ENCODE measurements at regions not wholly inside any gene's neighbourhood (a gene's known extent, or its start where the extent isn't known, plus 50 kb on each side); places are given as distances from the start of the nearest gene placed in this dataset.

- Histone ChIP-seq H3K79me2 (ENCODE audit: control insufficient read depth, insufficient read depth, low read length) (no peaks in the 10 kb centered on the region), H3K27ac (ENCODE audit: control insufficient read depth, insufficient read depth) (no peak overlapping the region), H3K9ac (ENCODE audit: control insufficient read depth, insufficient read depth, low read length) (no peak overlapping the region), H3K4me2 (ENCODE audit: control insufficient read depth, insufficient read depth) (no peak overlapping the region), H3K4me1 (ENCODE audit: control insufficient read depth, insufficient read depth, low read length) (no peaks in the 10 kb centered on the region), H4K20me1 (ENCODE audit: control insufficient read depth, insufficient read depth) (no peaks in the 10 kb centered on the region), H3K4me3 (no peak overlapping the region), H3K9me3 (replicated peaks; ENCODE audit: control insufficient read depth, insufficient read depth, low read length) (no peaks in the 10 kb centered on the region), H3K36me3 (ENCODE audit: control insufficient read depth in 2 of 2, insufficient read depth in 2 of 2, low read length in 1 of 2) (no peaks in the 10 kb centered on the region), H2AFZ (ENCODE audit: control insufficient read depth, low read depth, low read length) (no peak overlapping the region), H3K27me3 (replicated peaks in 1 of 2; ENCODE audit: control insufficient read depth in 2 of 2, insufficient read depth in 2 of 2, low read length in 1 of 2) (no peaks in the 10 kb centered on the region)
- ATAC-seq, result no peak
- intact Hi-C loops (cut with micrococcal nuclease; ENCODE audit: unreplicated experiment) (no loop called here), in situ Hi-C loops (cut with MboI) (no loop called here)
- TF ChIP-seq BMI1 (IDR thresholded peaks at IDR 0.05; ENCODE audit: borderline replicate concordance) (no peak), TCF12 (IDR thresholded peaks at IDR 0.05; ENCODE audit: low read depth, low read length) (no peak), RAD51 (IDR thresholded peaks at IDR 0.05) (no peak), ZNF274 (IDR thresholded peaks at IDR 0.05; ENCODE audit: insufficient read depth, insufficient read length) (no peak), NR2F1 (conservative IDR thresholded peaks at IDR 0.05) (no peak), ETV6 (conservative IDR thresholded peaks at IDR 0.05 in 1 of 2, IDR thresholded peaks at IDR 0.05 in 1 of 2; ENCODE audit: borderline replicate concordance in 1 of 2, low read depth in 1 of 2) (no peak), ZNF24 (IDR thresholded peaks at IDR 0.05) (no peak)
- TF ChIP-seq, protein P1, sequence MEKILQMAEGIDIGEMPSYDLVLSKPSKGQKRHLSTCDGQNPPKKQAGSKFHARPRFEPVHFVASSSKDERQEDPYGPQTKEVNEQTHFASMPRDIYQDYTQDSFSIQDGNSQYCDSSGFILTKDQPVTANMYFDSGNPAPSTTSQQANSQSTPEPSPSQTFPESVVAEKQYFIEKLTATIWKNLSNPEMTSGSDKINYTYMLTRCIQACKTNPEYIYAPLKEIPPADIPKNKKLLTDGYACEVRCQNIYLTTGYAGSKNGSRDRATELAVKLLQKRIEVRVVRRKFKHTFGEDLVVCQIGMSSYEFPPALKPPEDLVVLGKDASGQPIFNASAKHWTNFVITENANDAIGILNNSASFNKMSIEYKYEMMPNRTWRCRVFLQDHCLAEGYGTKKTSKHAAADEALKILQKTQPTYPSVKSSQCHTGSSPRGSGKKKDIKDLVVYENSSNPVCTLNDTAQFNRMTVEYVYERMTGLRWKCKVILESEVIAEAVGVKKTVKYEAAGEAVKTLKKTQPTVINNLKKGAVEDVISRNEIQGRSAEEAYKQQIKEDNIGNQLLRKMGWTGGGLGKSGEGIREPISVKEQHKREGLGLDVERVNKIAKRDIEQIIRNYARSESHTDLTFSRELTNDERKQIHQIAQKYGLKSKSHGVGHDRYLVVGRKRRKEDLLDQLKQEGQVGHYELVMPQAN (conservative IDR thresholded peaks at IDR 0.05), result no peak
- 11% methylated on average over 5 of the region's 5 CpGs for WGBS (ENCODE audit: insufficient coverage, insufficient replicate concordance, low lambda C conversion rate, missing lambda C conversion rate)
- no peak for DNase-seq (ENCODE audit: low read depth, low spot score)
- FAIRE-seq, result no peak
- BruUV-seq (replicated peaks), result no TSS peak
- SMC1A ChIA-PET (ENCODE audit: uncharacterized antibody, unreplicated experiment), result no interaction called here
- RAD21 ChIA-PET (ENCODE audit: unreplicated experiment), result no interaction called here
- CTCF ChIA-PET, result no interaction called here
- POLR2A ChIA-PET, result no interaction called here
Measured at GRCh38 chr16:60930291-60930690, 1105.9 kb downstream of the CDH8 start.
